Retina (tissue), 1 donor: ENCODE measurements at regions not wholly inside any gene's neighbourhood (a gene's known extent, or its start where the extent isn't known, plus 50 kb on each side); places are given as distances from the start of the nearest gene placed in this dataset.

Experiments
- DNase-seq: peaks from one replicate; pipeline ENCODE4 v3.0.0-alpha.2; 2016

DNA sequence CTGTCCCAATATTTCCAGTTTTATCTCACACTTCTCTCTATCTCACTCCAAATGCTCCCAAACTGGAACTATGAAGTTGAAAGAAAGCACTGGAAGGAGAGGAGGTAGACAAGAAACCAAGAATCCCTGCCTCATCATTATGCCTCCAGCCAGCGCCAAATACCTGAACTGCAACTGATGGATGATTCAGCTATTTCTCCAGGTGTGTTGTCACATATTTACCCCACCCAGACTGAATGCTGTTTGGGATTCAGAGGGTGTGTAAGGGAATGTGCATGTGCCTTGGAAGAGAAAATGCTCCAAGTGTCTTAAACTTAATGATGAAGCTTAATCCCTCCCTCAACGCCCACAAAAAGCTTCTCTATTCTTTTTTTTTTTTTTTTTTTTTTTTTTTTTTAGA is 269.5 kb upstream of the ATP11B start:
- DNase-seq = no peak

DNA sequence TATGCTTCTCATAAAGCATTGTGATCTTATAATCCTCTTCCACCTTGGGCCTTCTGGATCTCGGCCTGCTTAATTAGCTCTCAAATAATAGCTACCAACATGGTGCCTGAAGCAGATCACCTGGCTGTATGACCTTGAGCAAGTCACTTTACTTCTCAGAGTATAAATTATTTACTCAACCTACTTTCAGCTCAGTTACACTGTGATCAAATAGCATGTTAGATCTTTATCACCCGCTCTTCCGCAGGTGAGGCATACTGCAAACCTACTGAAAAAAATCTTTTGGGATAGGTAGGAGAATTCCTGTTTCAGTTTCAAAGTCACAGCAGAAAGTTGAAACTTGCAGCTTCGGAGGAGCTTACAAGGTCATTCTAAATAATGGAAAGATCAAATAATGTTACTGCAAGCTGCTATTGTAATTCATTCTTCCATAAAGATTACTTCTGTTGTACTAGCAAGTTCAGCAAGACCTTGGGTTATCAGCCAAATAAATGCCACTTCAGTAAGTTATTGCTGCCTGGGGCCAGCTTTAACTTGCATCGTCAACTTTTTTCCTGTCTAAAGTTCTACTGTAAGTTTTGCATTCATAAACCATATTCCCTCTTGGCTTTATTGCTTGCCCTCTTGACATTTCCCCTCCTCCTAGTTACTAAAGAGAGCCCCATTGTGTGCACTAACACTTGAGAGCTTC is 268.4 kb upstream of the ATP11B start:
- DNase-seq = no peak

DNA sequence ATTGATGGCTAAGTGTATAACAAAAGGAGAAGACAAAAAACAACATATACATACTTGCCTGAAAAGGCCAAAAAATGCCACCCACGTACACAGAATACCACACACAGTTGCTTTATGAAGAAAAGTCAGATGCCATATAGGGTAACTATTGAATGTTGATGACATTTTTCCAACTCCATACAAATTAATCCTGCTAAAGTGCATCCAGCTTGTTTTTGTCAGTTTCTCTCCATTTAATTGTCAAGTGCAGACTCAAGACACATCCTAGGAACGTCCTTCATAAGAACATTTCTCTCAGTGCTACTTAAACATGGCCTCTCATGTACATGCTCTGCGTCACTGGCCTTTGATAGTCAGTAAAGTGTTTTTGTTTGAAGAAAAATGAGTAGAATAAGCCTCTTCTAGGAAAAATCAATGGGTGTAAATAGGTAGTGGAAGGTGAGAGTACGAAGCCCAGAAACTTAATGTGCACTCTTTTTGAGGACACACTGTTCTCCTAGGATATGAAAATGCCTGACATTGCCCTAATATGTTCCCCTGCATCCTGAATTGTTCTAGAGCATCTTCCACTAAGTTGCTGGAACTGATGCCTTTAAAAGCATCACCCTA is 267.4 kb upstream of the ATP11B start:
- DNase-seq = no peak

DNA sequence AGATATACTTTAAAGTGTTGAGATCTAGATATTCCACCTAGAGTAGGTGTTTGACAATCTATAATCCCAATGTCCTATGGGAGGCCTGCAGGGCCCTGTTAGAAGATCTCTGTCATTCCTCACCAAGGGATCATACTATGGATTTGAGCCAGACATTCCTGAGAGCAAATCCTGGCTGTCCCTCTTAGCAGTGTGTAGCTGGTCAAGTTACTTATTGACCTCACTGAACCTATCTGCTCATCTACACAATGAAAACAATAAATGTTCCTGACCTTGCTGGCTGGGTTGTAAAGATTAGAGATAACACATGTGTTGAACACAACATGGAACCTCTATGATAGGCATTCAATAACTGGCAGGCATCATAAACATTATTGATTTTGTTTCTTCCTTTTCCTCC is 265.6 kb upstream of the ATP11B start:
- DNase-seq = no peak

DNA sequence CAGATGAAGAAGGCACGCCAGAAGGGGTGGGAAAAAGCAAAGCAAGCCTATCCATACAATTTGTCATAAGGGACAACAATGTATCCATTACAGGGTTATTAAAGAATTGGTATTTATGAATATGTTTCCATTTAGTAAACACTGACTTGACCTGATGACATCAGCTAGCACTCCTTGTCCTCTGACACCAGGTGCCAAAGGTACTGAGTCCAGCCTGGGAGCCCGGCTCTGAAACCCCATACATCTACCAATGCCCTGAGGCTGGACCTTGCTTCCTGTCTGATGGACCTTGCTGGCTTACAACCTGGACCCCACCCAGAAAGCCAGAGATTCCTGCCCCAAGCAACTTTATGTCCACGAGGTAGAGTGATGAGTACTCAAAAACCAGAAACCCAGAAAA is 263.0 kb upstream of the ATP11B start:
- DNase-seq = no peak

DNA sequence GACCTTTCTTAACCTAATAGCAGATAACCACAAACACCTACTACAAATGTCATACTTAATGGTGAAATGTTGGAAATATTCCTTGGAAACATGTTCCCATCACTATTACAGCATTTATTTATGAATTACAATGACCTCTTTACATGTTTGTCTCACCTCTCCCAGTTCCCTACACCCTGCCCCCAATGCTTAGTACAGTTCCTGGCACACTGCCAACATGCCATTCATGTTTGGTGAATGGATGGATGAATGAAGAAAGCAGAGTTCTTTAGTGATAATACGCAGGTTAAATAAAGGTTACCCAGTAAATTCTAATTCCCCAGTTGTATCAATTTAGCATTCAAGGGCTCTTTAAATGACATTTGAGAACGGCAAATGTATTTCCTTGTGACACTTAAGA is 259.9 kb upstream of the ATP11B start:
- DNase-seq = no peak

DNA sequence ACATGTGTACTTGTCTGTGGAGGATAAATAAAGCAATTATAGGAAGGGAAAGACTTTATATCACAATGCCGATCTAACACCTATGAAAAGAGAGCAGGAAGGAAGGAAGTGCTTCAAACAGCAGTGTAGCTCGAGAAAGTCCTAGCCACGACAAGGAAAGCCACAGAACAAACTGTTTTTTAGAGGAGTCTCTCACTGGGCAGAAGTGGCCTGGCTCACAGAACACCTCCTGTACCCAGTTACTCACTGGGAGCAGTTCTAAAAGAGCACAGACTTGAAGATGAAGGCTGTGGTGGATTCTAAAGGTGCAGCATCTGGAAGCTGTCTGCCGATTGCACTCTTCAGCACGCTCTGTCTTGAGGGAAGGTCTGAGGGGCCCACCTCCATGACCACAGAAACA is 248.8 kb upstream of the ATP11B start:
- no peak for DNase-seq

DNA sequence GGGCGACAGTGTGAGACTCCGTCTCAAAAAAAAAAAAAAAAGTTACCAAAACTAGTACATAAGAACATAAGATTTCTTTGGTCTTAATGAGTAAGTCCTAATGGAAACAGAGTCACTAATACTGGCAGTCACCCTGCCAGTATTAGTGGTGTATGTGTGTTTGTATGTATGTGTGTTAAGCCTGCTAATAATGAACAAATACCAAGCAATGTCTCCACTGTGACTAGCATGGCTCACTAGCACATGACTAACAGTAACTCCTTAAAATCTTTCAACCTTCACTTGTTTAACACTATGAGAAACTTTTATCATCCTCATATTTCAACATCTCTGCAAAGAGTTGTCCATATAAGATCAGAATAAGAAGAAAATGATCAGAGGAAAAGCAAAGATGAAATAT is 231.0 kb upstream of the ATP11B start:
- no peak for DNase-seq

DNA sequence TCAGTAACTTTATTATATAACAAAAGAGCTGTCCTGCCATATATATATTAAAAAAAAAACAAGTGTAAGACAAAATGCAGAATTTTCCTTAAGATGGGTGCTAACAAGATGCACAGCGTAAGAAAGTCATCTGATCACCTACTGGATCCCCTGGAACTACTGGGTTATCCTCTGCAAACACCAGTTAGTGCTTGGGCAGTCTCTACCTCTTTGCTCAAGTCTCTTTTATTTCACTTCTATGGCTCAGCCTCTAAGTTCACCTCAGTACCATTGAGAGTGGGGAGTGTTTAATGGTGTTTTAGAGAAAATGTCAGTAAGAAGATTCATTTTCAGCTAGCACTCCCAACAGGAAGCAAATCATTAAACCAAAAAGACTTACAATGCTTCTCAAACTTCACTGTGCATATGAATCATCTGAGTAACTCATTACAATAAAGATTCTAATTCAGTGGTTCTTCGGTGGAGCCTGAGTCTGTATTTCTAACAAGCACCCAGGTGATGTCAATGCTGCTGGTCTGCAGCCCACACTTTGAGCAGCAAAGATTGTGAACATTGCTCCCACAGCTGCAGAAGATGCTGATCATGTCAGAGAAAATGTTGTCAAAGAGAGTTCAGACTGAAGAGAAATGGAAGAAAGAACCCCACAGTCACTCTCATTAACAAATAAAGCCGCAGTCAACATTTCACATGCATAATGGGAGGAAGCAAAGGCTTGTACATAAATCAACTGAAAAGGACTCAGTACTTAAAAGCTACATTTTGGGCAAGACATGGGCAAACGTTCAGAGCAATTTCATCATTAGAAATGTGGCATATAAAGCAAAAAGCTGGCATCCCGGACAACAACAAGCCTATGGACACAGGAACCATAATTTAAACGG is 227.1 kb upstream of the ATP11B start:
- DNase-seq = no peak

DNA sequence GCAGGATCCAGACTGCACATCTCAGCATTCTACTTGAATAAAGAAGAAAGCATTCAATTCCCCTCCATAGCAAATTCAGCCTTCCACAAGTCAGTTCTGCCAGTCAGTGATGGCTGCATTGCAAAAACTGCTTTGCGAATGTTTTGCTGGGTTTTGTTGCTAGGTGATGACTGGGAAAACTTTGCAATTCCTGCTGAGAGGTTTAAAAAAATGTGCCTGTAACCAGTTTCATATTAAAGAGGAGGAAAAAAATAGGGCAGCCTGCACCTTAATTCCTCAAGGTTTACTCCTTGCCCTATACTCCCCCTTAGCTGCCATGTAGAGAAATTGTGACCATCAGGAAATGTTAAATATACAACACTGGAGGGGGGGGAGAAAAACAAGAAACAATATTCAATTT is 225.6 kb upstream of the ATP11B start:
- peak; percentile 11 for DNase-seq

DNA sequence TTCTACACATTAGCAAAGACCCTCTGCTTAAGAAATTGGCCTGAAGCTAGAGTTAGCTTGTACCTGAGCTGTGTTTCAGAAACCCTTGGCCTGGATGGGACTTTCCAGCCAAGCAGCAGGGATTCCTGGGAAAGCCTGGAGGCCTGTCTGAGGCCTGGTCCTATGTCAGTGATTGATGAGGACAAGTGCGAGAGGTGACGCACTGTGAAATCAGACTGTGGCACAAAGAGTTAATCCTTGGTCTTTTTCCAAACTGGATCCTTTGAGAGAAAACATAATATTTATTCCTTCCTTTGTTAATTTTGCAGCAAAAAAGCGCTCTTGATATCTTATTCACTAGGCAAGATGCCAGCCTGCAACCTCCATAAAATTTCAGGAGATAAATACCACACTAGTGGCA is 225.0 kb upstream of the ATP11B start:
- no peak for DNase-seq

DNA sequence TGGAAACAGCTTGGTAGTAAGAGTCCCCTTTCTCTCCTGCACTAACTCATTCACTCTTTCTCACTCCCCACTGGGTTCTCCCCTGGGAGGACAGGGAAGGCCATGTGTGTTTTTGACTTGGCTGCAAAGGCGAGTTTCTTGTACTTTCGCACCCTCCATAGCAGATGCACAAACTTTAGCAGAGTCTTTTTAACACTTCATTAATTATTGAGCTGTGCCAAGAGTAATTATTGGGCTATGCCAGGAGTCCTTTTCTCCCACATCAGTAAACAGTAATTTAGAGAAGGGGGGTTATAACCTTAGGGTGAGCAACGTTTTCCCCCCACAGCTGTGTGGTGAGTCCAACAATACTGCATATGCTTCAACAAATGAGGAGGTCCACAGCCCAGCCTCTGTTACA is 224.4 kb upstream of the ATP11B start:
- no peak for DNase-seq

DNA sequence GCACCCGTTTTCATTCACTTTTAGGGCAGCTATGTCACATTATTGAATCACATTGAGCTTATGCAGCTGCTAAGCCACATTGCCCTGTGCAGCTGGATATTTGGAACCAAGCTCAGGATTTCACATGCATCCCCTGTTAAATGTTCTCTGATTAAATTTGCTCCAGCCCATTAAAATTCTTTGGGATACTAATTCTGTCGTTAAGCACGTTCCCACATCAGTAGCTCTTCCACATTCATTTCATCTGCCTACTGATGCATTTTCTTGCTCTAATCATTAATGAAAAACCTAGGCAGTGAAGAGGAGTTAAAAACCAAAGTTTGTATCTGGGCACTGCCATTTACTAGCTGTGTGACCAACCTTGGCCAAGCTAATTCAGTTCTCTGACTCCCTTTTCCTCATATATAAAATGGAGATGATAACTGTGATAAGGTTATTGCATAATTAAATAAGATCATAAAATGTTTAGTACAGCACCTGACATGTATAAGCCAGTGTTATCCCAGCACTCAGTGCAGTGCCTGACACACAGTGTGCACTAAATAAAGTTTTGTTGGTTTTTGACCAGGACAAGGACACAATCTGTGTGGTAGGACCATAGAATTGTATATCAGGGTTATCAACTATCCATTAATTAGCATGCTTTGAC is 222.2 kb upstream of the ATP11B start:
- DNase-seq = no peak

DNA sequence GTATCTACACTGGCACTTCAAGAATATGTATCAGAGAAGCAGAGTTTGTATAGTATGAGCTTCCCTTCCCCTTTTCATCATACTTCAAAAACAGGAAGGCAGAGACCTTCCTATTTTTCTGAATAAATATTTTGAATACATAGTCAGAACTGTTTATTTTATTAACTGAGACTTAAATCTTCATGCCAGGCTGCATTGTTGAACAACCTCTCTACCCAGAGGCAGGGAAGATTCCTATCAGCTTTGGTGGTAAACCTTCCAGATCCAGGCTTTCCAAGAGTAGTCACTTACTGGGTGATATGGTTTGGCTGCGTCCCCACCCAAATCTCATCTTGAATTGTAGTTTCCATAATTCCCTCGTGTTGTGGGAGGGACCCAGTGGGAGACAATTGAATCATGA is 217.4 kb upstream of the ATP11B start:
- no peak for DNase-seq

DNA sequence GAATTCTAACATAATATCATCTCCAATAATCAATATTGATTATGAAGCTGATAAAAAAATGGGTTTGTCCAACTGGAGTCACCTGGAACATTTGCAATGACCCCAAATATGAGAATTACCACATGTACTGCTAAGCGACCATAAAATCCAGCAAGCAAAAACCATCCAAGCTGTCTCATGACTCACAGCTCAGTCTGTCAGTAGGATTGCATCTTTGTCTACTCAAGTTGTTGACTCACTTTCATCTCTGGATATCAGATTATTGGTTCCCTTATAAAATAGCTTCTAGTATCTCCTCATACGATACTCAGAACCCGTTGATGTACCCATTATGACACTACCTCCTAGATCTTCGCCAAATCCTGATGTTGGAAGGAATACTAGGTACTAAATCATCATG is 209.8 kb upstream of the ATP11B start:
- DNase-seq = no peak

DNA sequence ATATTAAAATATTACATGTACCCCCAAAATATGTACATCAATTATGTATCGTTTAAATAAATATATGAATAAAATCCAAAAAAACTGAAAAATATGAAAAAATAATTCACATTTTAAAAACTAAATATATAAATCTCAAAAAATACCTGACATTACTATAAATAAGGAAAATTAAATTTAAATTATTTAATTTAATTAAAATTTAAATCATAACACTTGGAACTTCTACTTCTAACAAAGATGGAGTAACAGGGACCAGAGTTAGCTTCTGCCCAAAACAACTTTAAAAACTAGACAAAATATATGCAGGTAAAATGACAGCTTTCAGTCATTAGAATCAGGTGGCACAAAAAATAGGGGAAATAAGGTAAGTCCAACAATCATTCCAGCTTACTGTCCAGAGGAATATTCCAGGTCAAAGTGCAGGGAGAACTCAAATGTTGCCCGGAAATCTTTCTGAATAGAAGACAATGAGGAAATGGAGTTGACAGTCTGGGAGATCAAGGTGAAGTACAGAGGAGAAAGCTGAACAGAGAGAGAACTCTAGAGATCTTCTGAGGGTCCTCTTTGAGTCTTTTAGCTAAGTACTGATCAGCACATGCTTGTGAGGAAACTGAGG is 207.7 kb upstream of the ATP11B start:
- no peak for DNase-seq

DNA sequence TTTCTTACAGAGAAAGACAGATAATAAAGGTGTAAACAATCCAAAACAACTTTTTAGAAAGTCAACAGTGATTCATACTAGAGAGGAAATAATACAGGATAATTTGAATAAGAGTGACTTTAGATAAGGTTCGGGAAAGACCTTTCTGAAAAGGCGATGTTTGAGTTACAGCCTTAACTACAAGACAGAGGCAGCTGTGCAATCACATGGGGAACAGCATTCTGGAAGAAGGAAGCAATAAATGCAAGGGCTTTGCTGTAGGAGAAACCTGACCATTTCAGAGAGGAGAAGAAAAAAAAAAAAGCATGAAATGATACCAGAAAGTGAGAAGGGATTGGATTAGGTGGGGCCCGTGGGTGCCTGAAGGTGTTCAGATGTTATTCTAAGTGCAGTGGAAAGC is 200.6 kb upstream of the ATP11B start:
- DNase-seq = no peak

DNA sequence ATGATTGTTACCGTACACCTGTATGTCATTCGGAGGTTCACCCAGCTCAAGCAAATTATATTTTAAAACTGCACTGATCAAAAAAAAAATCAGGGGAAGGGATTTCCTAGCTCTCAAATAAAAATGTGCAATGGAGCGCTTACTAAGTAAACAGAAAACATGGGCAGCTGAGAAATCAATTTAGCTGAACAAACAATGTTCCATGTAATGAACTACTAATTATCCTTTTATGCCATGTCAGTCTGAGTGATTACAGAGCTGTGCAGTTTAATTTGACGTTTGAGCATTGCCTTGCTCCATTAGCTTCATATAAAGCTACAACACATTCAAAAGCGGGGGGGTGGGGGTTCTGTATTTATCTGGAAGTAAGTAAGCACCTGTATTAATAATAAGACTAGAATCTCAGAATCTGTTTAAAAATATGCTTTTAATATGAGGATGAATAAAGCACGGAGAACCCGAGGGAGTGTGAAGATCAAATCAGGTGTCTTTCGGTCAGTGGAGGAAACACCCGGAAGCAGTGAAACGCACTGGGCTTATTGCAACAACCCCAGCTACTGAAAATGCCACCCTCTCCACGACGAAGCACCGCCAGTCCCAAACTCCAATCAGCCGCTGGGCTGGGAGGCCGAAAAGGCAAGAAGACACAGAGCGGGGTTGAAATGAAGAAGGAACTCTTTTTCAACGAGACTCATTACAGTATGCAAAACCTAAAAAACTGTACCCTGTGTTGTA is 196.5 kb upstream of the ATP11B start:
- peak; percentile 39 for DNase-seq

DNA sequence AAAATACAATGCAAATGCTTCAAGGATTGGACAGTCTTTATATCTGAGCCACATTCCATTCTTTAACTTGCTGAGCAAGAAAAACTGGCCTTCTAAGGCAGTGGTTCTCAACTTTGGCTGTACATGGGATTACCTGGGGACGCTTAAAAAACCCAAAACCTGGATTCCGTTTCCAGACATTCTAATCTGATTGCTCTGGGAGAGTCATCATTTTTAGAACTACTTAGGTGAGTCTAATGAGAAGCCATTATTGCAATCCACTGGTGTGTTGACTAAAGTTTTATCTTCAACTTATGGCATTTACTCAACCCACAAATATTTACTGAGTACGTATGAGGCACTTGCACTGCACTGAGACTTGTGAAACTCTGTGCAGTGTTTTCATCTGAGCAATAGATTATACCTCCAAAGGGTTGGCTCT is 195.7 kb upstream of the ATP11B start:
- no peak for DNase-seq

DNA sequence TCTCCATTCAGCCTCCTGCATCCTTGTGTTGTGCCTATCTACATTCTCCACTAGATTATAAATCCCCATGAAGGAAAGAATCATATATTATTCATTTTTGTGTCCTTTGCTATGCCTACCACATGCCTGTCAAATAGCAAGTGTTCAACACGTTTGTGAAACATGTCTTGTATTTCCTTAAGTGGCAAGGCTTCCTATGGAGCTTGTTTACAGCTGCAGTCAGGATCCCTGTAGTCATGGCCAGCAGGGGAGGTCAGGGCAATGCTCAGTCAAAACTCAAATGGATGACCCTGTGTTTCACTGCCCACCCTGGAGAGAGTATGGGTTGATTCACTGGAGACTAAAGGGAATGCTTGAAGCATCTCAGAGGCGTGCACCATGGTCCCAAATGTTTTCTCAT is 191.7 kb upstream of the ATP11B start:
- DNase-seq = no peak

DNA sequence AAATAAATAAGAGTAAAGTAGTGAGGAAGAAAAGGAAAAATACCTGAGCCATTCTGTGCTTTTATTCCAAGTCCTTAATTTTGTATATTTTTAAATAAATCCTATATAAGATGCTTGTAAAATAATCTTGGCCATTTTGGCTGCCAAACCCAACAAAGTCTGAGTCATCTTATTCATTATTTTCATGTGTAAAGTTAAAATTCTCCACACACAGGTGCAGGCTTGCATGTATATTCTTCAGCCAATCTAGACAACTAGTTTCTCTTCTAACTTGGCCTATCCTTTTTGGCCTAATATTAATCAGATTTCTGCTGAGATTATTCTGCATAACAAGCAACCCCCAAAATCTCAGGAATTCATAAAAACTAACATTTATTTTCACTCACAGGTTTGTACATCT is 189.8 kb upstream of the ATP11B start:
- DNase-seq = no peak

DNA sequence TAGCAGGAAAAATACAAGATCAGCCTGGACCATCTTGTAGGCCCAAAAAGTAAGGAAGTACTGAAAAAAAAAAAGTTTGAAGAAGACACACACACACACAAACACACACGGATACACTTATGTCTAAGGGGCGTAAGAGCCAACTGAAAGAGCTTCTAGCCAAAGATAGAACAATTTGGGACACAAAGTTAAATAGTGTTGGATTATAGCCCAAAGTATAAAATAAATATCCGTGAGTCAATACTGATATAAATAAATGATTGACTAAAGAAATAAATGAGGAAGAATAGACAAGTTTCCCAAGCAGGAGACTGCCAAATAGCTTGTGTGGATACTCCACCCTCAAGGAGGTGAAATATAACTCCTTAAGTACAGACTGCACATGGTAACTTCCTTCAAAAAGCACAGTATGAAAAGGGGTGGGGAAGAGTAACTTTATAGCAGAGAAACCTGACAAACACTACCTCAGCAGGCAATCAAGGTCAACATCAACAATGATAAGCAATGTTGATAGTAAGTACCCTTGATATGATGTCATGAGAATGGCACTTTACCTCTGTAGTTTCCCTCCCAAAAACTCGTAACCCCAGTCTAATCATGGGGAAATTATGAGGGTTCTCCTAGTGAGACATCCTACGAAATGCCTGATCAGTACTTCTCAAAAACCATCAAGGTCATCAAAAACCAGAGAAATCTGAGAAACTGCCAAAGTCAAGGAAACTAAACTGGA is 187.3 kb upstream of the ATP11B start:
- DNase-seq = no peak
